ENCODE measurements at regions not wholly inside any gene's neighbourhood (a gene's known extent, or its start where the extent isn't known, plus 50 kb on each side); places are given as distances from the start of the nearest gene placed in this dataset.

DNA sequence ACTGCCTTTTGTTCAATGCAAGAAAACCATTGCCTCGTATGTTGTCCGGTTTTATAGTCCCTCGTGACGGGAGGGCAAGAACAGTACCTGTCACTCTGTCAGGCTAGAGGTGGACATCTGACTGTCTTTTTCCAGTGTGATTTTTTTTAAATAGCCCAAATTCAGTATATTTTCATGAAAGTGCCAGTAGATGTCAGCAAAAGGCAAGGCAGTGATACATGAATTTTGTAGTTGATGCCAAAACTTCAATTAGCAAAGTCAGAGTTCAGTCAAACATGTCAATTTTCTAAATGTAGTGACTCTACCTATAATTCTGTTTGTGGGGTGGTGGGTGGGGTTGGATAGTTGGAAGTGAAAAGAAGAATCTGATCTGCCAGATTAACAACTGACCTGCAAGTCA is 296.0 kb upstream of the MC4R start:
- no peak for TF ChIP-seq CTCF (IDR thresholded peaks at IDR 0.05; ENCODE audit: low read depth, low read length)
- no peak for TF ChIP-seq POLR2A (IDR thresholded peaks at IDR 0.05; ENCODE audit: extremely low read depth, insufficient read length)

Data from NB4 (cell line).